ENCODE measurements at regions not wholly inside any gene's neighbourhood (a gene's known extent, or its start where the extent isn't known, plus 50 kb on each side); places are given as distances from the start of the nearest gene placed in this dataset.

DNA sequence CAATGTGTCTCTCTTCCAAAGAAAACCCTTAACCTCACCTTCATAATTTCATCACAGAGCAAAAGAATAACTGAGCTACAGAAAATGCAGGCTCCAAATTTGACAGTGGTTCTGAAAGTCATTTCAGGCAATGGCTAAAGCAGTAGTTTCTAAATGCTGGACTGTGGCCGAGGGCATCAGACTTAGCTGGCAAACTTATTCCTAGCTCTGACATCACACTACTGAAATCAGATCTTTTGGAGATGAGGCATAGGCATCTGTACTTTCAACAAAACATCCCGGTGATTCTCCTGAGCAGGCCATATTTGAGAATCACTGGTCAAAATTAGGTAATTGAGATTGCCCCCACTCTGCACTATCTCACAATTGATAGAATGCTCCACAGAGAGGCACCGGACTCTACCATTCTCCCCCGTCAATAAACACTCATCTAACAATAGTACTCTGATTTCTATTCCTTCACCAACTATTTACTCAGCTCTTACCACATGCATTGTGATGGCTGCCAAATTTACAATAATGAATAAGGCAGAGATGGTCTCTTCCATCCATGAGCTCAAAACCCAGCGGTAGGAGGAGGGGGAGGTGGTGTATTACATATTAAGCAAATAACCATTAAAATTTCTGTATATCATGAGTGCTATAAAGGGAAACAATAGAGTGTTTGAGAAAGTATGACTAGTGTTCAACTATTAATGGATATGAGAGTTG, 57.3 kb upstream of the SPRED1 start:
- Histone ChIP-seq H3K27me3 (ENCODE audit: control insufficient read depth, insufficient read depth, low read length) (no peaks in the 10 kb centered on the region), H3K36me3 (ENCODE audit: control insufficient read depth, insufficient read depth, low read length) (no peaks in the 10 kb centered on the region), H3K4me3 (ENCODE audit: low read depth, low read length) (no peak overlapping the region)
- TF ChIP-seq, protein P1, sequence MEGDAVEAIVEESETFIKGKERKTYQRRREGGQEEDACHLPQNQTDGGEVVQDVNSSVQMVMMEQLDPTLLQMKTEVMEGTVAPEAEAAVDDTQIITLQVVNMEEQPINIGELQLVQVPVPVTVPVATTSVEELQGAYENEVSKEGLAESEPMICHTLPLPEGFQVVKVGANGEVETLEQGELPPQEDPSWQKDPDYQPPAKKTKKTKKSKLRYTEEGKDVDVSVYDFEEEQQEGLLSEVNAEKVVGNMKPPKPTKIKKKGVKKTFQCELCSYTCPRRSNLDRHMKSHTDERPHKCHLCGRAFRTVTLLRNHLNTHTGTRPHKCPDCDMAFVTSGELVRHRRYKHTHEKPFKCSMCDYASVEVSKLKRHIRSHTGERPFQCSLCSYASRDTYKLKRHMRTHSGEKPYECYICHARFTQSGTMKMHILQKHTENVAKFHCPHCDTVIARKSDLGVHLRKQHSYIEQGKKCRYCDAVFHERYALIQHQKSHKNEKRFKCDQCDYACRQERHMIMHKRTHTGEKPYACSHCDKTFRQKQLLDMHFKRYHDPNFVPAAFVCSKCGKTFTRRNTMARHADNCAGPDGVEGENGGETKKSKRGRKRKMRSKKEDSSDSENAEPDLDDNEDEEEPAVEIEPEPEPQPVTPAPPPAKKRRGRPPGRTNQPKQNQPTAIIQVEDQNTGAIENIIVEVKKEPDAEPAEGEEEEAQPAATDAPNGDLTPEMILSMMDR (IDR thresholded peaks at IDR 0.05; ENCODE audit: insufficient read depth, low read length, severe bottlenecking): no peak
- DNase-seq (ENCODE audit: low read depth): no peak
- no peak for FAIRE-seq

DNA sequence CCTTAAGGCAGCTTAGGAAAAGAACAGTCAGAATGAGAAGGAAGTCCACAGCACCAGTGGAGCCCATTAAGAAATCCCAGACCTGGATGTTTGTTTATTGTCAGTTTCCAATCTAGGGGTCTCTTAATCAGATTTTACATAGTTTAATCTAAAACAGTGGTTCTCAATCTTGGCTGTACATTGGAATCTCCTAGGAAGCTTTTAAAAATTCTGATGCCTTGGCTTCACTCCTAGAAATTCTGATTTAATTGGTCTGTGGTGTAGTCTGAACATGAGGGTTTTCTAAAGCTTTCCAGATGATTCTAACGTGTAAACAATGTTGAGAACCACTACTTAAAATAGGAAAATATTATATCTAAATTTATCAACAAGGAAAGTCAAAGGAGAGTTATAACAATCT, 56.6 kb upstream of the SPRED1 start:
- no peak for FAIRE-seq
- no peak for DNase-seq (ENCODE audit: low read depth)
- TF ChIP-seq, protein P1 (IDR thresholded peaks at IDR 0.05; ENCODE audit: insufficient read depth, low read length, severe bottlenecking): no peak

DNA sequence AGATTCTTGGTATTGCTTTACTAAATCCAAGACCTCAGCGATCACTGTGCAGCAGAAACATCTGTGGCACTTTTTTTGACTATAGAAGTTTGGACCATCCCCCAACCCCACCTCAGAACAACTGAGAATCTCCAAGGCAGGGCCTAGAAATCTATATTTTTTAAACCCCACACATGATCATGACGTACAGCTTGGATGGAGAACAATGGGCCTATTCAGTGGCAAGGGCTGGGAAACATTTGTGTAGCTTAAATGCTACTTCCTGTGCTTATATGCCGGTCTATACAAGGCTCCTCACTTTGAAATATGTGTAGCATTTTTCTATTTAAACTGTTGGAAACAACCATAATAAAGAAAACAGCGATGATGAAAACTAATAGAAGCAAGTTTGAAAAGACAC, 55.1 kb upstream of the SPRED1 start:
- TF ChIP-seq, protein P1 (IDR thresholded peaks at IDR 0.05; ENCODE audit: insufficient read depth, low read length, severe bottlenecking): no peak
- Histone ChIP-seq H3K4me3 (ENCODE audit: low read depth, low read length) (no peak overlapping the region), H3K27me3 (ENCODE audit: control insufficient read depth, insufficient read depth, low read length) (no peaks in the 10 kb centered on the region), H3K36me3 (ENCODE audit: control insufficient read depth, insufficient read depth, low read length) (no peaks in the 10 kb centered on the region)
- DNase-seq (ENCODE audit: low read depth): no peak
- no peak for FAIRE-seq

More for the DNA sequence above, 56.6 kb upstream of the SPRED1 start:
- Histone ChIP-seq H3K4me3 (ENCODE audit: low read depth, low read length) (no peak overlapping the region), H3K27me3 (ENCODE audit: control insufficient read depth, insufficient read depth, low read length) (no peaks in the 10 kb centered on the region), H3K36me3 (ENCODE audit: control insufficient read depth, insufficient read depth, low read length) (no peaks in the 10 kb centered on the region)

DNA sequence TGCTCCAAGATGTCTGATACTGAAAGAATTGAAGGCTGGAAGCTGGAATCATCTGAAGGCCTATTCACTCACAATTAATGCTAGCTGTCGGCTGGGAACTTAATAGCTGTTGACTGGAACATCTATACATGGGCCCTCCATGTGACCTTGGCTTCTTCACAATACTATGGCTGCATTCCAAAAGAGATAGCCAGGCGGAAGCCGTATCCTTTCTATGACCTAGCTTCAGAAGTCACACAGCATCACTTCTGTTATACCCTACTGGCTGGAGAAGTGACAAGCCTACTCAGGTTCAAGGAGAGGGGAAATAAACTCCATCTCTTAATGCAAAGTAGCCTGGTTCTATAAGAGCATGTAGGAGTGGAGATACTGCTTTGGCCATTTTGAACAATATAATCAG, 50.9 kb upstream of the SPRED1 start:
- Histone ChIP-seq H3K4me3 (ENCODE audit: low read depth, low read length) (no peak overlapping the region), H3K36me3 (ENCODE audit: control insufficient read depth, insufficient read depth, low read length) (no peaks in the 10 kb centered on the region), H3K27me3 (ENCODE audit: control insufficient read depth, insufficient read depth, low read length) (no peaks in the 10 kb centered on the region)
- FAIRE-seq: no peak
- TF ChIP-seq, protein P1 (IDR thresholded peaks at IDR 0.05; ENCODE audit: insufficient read depth, low read length, severe bottlenecking): no peak
- no peak for DNase-seq (ENCODE audit: low read depth)

DNA sequence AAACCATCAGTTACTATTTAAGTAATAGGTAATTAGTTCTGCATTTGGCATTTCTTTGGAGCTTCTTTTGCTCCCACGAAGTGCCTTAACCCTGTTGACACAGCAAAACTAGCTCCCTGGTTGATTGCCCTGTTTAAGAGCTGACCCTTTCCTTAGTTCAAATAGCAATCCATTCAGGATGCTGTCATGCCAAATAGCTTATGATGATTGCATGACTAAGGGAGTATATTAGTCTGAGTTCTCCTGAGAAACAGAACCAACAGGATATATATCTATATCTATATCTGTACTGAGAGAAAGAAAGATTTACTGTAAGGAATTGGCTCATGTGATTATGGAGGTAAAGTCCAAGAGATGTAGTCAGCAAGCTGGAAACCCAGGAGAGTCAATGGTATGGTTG, 50.3 kb upstream of the SPRED1 start:
- FAIRE-seq: no peak
- TF ChIP-seq, protein P1 (IDR thresholded peaks at IDR 0.05; ENCODE audit: insufficient read depth, low read length, severe bottlenecking): no peak
- Histone ChIP-seq H3K4me3 (ENCODE audit: low read depth, low read length) (no peak overlapping the region), H3K36me3 (ENCODE audit: control insufficient read depth, insufficient read depth, low read length) (no peaks in the 10 kb centered on the region), H3K27me3 (ENCODE audit: control insufficient read depth, insufficient read depth, low read length) (peaks cover under 1% of the 10 kb centered on the region)
- DNase-seq (ENCODE audit: low read depth): no peak
